ENCODE measurements at regions not wholly inside any gene's neighbourhood (a gene's known extent, or its start where the extent isn't known, plus 50 kb on each side); places are given as distances from the start of the nearest gene placed in this dataset.

GRCh38 chr6:9540534-9541126 is 874.2 kb downstream of the TFAP2A start:
- no peak for TF ChIP-seq GATA2 (IDR thresholded peaks at IDR 0.05; ENCODE audit: low read depth, low read length)
- TF ChIP-seq GATA3 (IDR thresholded peaks at IDR 0.05; ENCODE audit: low read depth, low read length) = no peak

- TF ChIP-seq GATA3 (IDR thresholded peaks at IDR 0.05; ENCODE audit: low read depth, low read length) (no peak), GATA2 (IDR thresholded peaks at IDR 0.05; ENCODE audit: low read depth, low read length) (no peak)
Measured at GRCh38 chr6:9540126-9540525, 874.7 kb downstream of the TFAP2A start.

GRCh38 chr6:9539231-9539755 is 875.6 kb downstream of the TFAP2A start:
- TF ChIP-seq GATA2 (IDR thresholded peaks at IDR 0.05; ENCODE audit: low read depth, low read length) (no peak), GATA3 (IDR thresholded peaks at IDR 0.05; ENCODE audit: low read depth, low read length) (no peak)

- TF ChIP-seq GATA2 (IDR thresholded peaks at IDR 0.05; ENCODE audit: low read depth, low read length) = no peak
Measured at GRCh38 chr6:9537381-9537780, 877.5 kb downstream of the TFAP2A start.

GRCh38 chr6:9535106-9535505 is 879.8 kb downstream of the TFAP2A start:
- no peak for TF ChIP-seq GATA3 (IDR thresholded peaks at IDR 0.05; ENCODE audit: low read depth, low read length)
- TF ChIP-seq GATA2 (IDR thresholded peaks at IDR 0.05; ENCODE audit: low read depth, low read length) = no peak

DNA sequence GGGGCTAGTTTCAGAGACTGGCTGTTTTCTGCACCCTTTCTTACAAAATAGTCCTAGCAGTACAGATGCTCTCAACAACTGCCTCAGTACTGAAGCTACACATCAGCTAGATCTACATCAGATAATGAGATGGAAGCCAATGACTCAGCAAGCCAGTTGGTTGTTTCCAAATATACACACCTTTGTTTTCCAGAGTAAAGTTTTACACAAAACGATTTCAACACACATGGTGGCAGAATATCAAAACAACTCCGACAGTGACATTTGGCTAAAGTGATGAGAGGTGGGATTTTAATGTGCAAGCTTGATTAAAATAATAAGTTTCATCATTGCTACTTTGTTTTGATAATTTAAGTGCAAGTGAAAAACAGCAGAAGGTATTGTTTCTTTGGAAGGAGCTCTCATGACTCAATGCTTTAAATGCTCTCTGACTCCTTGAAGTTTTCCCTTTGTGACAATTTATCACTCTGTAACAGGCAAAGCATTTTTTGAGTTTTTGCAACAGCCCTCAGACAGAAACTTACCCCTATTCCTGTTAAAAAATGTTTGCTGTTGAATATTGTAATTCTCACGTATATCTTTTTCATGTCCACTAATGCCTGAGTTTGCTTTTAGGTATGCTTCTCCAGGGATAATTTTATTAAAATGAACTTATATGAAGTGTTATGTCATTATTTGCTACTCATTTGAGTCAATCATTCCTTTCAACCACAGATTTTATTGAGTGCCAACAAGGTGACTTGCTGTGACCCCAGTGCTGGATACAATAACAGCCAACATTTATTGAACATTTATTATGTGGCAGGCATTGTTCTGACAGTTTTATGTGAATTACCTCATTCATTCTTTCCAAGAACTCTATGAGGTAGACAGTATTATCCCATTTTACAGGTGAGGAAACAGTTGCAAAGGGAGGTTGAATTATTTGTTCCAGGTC is 882.0 kb downstream of the TFAP2A start:
- TF ChIP-seq GATA2 (IDR thresholded peaks at IDR 0.05; ENCODE audit: low read depth, low read length) (no peak), GATA3 (IDR thresholded peaks at IDR 0.05; ENCODE audit: low read depth, low read length) (no peak)

DNA sequence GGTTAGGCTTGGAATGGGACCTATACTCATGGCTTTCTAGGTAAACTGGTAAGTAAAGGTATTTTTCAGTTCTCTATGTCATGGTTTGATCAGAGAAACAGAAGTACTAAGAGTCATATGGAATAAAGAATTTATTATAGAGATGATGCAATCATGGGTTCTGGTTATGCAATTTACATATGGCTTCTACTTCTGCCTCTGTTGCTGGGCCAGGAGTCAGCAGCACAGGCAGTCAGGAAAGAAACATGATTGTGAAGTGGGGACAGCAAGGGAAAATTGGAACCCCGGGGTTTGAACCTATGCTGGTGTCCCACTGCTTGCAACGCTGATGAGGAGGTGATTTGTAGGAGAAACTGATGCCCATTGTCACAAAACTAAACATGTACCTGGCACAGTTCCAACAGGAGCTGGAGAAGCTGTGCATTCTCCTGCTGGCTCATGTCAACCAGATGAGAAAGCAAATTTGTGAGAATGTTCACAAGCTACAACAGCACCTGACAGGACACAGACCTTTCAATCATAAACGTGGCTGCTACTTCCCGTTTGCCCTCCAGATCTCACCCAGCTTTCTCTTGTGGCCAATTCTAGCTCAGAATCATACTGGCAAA is 887.1 kb downstream of the TFAP2A start:
- no peak for TF ChIP-seq GATA3 (IDR thresholded peaks at IDR 0.05; ENCODE audit: low read depth, low read length)
- TF ChIP-seq GATA2 (IDR thresholded peaks at IDR 0.05; ENCODE audit: low read depth, low read length) = no peak

- TF ChIP-seq GATA3 (IDR thresholded peaks at IDR 0.05; ENCODE audit: low read depth, low read length) (no peak), GATA2 (IDR thresholded peaks at IDR 0.05; ENCODE audit: low read depth, low read length) (no peak)
Measured at GRCh38 chr6:9523462-9523861, 891.4 kb downstream of the TFAP2A start.

GRCh38 chr6:9522101-9522500 is 892.8 kb downstream of the TFAP2A start:
- TF ChIP-seq GATA3 (IDR thresholded peaks at IDR 0.05; ENCODE audit: low read depth, low read length) (no peak), GATA2 (IDR thresholded peaks at IDR 0.05; ENCODE audit: low read depth, low read length) (no peak)

- TF ChIP-seq GATA2 (IDR thresholded peaks at IDR 0.05; ENCODE audit: low read depth, low read length) (no peak), GATA3 (IDR thresholded peaks at IDR 0.05; ENCODE audit: low read depth, low read length) (no peak)
Measured at GRCh38 chr6:9521152-9521530, 893.7 kb downstream of the TFAP2A start.

- TF ChIP-seq GATA2 (IDR thresholded peaks at IDR 0.05; ENCODE audit: low read depth, low read length) (no peak), GATA3 (IDR thresholded peaks at IDR 0.05; ENCODE audit: low read depth, low read length) (no peak)
Measured at GRCh38 chr6:9520417-9521151, 894.3 kb downstream of the TFAP2A start.

DNA sequence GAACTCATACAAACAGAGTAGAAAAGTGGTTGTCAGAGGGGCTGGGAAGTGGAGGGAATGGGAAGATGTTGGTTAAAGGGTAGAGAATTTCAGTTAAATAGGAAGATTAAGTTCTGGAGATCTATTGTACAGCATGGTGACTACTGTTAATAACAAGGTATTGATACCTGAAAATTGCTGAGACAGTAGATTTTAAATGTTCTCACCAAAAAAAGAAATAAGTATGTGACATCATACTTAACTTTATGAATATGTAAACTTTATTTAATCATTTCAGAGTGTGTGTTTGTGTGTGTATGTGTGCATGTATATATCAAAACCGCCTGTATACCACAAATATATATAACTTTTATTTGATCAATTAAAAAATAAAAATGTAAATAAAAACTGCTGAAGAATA is 896.4 kb downstream of the TFAP2A start:
- TF ChIP-seq GATA3 (IDR thresholded peaks at IDR 0.05; ENCODE audit: low read depth, low read length) = no peak
- TF ChIP-seq GATA2 (IDR thresholded peaks at IDR 0.05; ENCODE audit: low read depth, low read length) = no peak

- TF ChIP-seq GATA2 (IDR thresholded peaks at IDR 0.05; ENCODE audit: low read depth, low read length) (no peak), GATA3 (IDR thresholded peaks at IDR 0.05; ENCODE audit: low read depth, low read length) (no peak)
Measured at GRCh38 chr6:9517806-9518205, 897.1 kb downstream of the TFAP2A start.

Data from SH-SY5Y (cell line).